ENCODE measurements at regions not wholly inside any gene's neighbourhood (a gene's known extent, or its start where the extent isn't known, plus 50 kb on each side); places are given as distances from the start of the nearest gene placed in this dataset.
"Not testable (repeated sequence)": the region's sequence is repeated elsewhere in the genome, so short reads cannot be mapped to it uniquely, and the experiment has no call there.

- DNase-seq, result no peak
- H3F3A ChIP-seq (ENCODE audit: low read length, unreplicated experiment), result no peaks in the 10 kb centered on the region
- H3K4me3 ChIP-seq (ENCODE audit: low read length), result no peak overlapping the region
- H3K9me3 ChIP-seq (ENCODE audit: low read length), result no peaks in the 10 kb centered on the region
- no peak overlapping the region for H3K9ac ChIP-seq (ENCODE audit: low read length)
- intact Hi-C loops (cut with micrococcal nuclease), result no loop called here
- H3K27ac ChIP-seq (ENCODE audit: low read length), result no peak overlapping the region
- no peak overlapping the region for H3K4me2 ChIP-seq (ENCODE audit: low read length)
- no peaks in the 10 kb centered on the region for H3K4me1 ChIP-seq (ENCODE audit: insufficient read depth, low read length)
- ChIA-PET POLR2A (ENCODE audit: unreplicated experiment) (no interaction called here), CTCF (no interaction called here)
- H3K27me3 ChIP-seq (ENCODE audit: low read length), result no peaks in the 10 kb centered on the region
- H4K20me1 ChIP-seq (ENCODE audit: low read length), result no peaks in the 10 kb centered on the region
- no peaks in the 10 kb centered on the region for H3K79me2 ChIP-seq (ENCODE audit: low read length)
- no peak for ATAC-seq
- H3K36me3 ChIP-seq (ENCODE audit: low read depth, low read length), result no peaks in the 10 kb centered on the region
- no peak overlapping the region for H2AFZ ChIP-seq (ENCODE audit: low read length)
- no peaks in the 10 kb centered on the region for H3K9me2 ChIP-seq (replicated peaks; ENCODE audit: low read length)
- no TSS peak for BruUV-seq (replicated peaks)
- TF ChIP-seq EZH2 (IDR thresholded peaks at IDR 0.05; ENCODE audit: low read length, unreplicated experiment) (no peak), EZH2phosphoT487 (IDR thresholded peaks at IDR 0.05; ENCODE audit: borderline replicate concordance, low read length) (no peak), CTCF (conservative IDR thresholded peaks at IDR 0.05; ENCODE audit: low read depth, low read length) (no peak)
These were observed 291.6 kb upstream of the CNTN5 start for GRCh38 chr11:98729118-98729517.

- H3K4me1 ChIP-seq (ENCODE audit: insufficient read depth, low read length), result no peaks in the 10 kb centered on the region
- no peaks in the 10 kb centered on the region for H3K36me3 ChIP-seq (ENCODE audit: low read depth, low read length)
- H3K27me3 ChIP-seq (ENCODE audit: low read length), result peaks cover 15% of the 10 kb centered on the region
- BruUV-seq (replicated peaks), result no TSS peak
- ChIA-PET CTCF (no interaction called here), POLR2A (ENCODE audit: unreplicated experiment) (no interaction called here)
- no peaks in the 10 kb centered on the region for H3F3A ChIP-seq (ENCODE audit: low read length, unreplicated experiment)
- no peak overlapping the region for H3K27ac ChIP-seq (ENCODE audit: low read length)
- H3K4me2 ChIP-seq (ENCODE audit: low read length), result no peak overlapping the region
- TF ChIP-seq EZH2 (IDR thresholded peaks at IDR 0.05; ENCODE audit: low read length, unreplicated experiment) (no peak), CTCF (conservative IDR thresholded peaks at IDR 0.05; ENCODE audit: low read depth, low read length) (no peak), EZH2phosphoT487 (IDR thresholded peaks at IDR 0.05; ENCODE audit: borderline replicate concordance, low read length) (no peak)
- no peaks in the 10 kb centered on the region for H4K20me1 ChIP-seq (ENCODE audit: low read length)
- no peak overlapping the region for H2AFZ ChIP-seq (ENCODE audit: low read length)
- H3K9me3 ChIP-seq (ENCODE audit: low read length), result no peaks in the 10 kb centered on the region
- ATAC-seq, result no peak
- intact Hi-C loops (cut with micrococcal nuclease), result no loop called here
- no peaks in the 10 kb centered on the region for H3K79me2 ChIP-seq (ENCODE audit: low read length)
- H3K9ac ChIP-seq (ENCODE audit: low read length), result no peak overlapping the region
- no peak overlapping the region for H3K4me3 ChIP-seq (ENCODE audit: low read length)
- H3K9me2 ChIP-seq (replicated peaks; ENCODE audit: low read length), result no peaks in the 10 kb centered on the region
- no peak for DNase-seq
These were observed 287.8 kb upstream of the CNTN5 start for GRCh38 chr11:98732947-98733346.

GRCh38 chr11:98733378-98733777 is 287.4 kb upstream of the CNTN5 start:
- H3K36me3 ChIP-seq (ENCODE audit: low read depth, low read length); ATAC-seq; H3K9me2 ChIP-seq (replicated peaks; ENCODE audit: low read length); H3K4me1 ChIP-seq (ENCODE audit: insufficient read depth, low read length); H3K9me3 ChIP-seq (ENCODE audit: low read length); BruUV-seq (replicated peaks); H2AFZ ChIP-seq (ENCODE audit: low read length); POLR2A ChIA-PET (ENCODE audit: unreplicated experiment); H3K9ac ChIP-seq (ENCODE audit: low read length); H3K4me3 ChIP-seq (ENCODE audit: low read length); H3K79me2 ChIP-seq (ENCODE audit: low read length); H4K20me1 ChIP-seq (ENCODE audit: low read length); H3K4me2 ChIP-seq (ENCODE audit: low read length); H3F3A ChIP-seq (ENCODE audit: low read length, unreplicated experiment); H3K27ac ChIP-seq (ENCODE audit: low read length); intact Hi-C loops (cut with micrococcal nuclease); CTCF ChIA-PET: not testable (repeated sequence)
- peaks cover 15% of the 10 kb centered on the region for H3K27me3 ChIP-seq (ENCODE audit: low read length)
- peak; percentile 32 for DNase-seq
